Upper lobe of left lung (tissue), 4 donors: ENCODE measurements at regions not wholly inside any gene's neighbourhood (a gene's known extent, or its start where the extent isn't known, plus 50 kb on each side); places are given as distances from the start of the nearest gene placed in this dataset.

ENCODE experiments used
- CTCF ChIP-seq, 6 experiments: fragments of 450-650 bp in 4 of 6; fragments of 200-600 bp in 2 of 6; sonication (generic) in 2 of 6; IDR thresholded peaks; one replicate each; pipeline ENCODE4 v1.5.1; 2016 to 2019; ENCODE audit warnings: antibody characterized with exemption in 6 of 6
- POLR2A ChIP-seq, 4 donors: fragments of 450-650 bp; IDR thresholded peaks; one replicate each; pipeline ENCODE4 v1.5.1; 2016 to 2017; ENCODE audit warnings: antibody characterized with exemption in 4 of 4, mild to moderate bottlenecking in 2 of 4

- no peak for TF ChIP-seq POLR2A (IDR thresholded peaks at IDR 0.05)
- TF ChIP-seq CTCF (IDR thresholded peaks at IDR 0.05) = no peak
These were observed 167.7 kb upstream of the CDKN3 start for GRCh38 chr14:54229136-54229535.
